Tibial artery (tissue), 4 donors: ENCODE measurements at regions not wholly inside any gene's neighbourhood (a gene's known extent, or its start where the extent isn't known, plus 50 kb on each side); places are given as distances from the start of the nearest gene placed in this dataset.
"Not testable (repeated sequence)": the region's sequence is repeated elsewhere in the genome, so short reads cannot be mapped to it uniquely, and the experiment has no call there.

ENCODE experiments used
- DNase-seq, 2 donors: peaks; one replicate each; pipeline ENCODE4 v3.0.0-alpha.2; 2019
- H3K27ac ChIP-seq, 2 donors: fragments of 200-600 bp; sonication (generic) in 1 of 2; 1 replicate in 1 of 2; 2 replicates in 1 of 2; pipeline ENCODE4 v1.5.1; 2018 to 2019; ENCODE audit warnings: mild to moderate bottlenecking in 1 of 2
- H3K27me3 ChIP-seq, 2 donors: fragments of 200-600 bp; sonication (generic) in 1 of 2; one replicate each; pipeline versions ENCODE4 v1.5.1 to v1.6.0; 2016 to 2019
- H3K36me3 ChIP-seq, 3 donors: fragments of 200-600 bp; sonication (generic) in 2 of 3; one replicate each; pipeline ENCODE4 v1.5.1; 2016 to 2019; ENCODE audit warnings: mild to moderate bottlenecking in 2 of 3
- H3K4me1 ChIP-seq, 4 donors: fragments of 200-600 bp; sonication (generic) in 2 of 4; 1 replicate in 3 of 4; 2 replicates in 1 of 4; pipeline ENCODE4 v1.5.1; 2016 to 2019
- H3K4me3 ChIP-seq, 2 donors: fragments of 200-600 bp; sonication (generic) in 1 of 2; 1 replicate in 1 of 2; 2 replicates in 1 of 2; pipeline ENCODE4 v1.5.1; 2018 to 2019; ENCODE audit warnings: mild to moderate bottlenecking in 2 of 2
- H3K9me3 ChIP-seq, 3 donors: fragments of 200-600 bp; sonication (generic) in 1 of 3; one replicate each; pipeline ENCODE4 v1.5.1; 2016 to 2019
- intact Hi-C: fragments of 100-400 bp; cut with DNase I; formaldehyde crosslinking; loops from one replicate; pipeline ENCODE4 v1.15.0; 2023; ENCODE audit warnings: low total_unique reads

GRCh38 chr6:57898850-57899249 lies 581.4 kb downstream of the PRIM2 start:
- H3K27me3 ChIP-seq, H3K4me3 ChIP-seq, H3K36me3 ChIP-seq, H3K4me1 ChIP-seq, H3K9me3 ChIP-seq, DNase-seq, H3K27ac ChIP-seq, intact Hi-C loops: not testable (repeated sequence)

DNA sequence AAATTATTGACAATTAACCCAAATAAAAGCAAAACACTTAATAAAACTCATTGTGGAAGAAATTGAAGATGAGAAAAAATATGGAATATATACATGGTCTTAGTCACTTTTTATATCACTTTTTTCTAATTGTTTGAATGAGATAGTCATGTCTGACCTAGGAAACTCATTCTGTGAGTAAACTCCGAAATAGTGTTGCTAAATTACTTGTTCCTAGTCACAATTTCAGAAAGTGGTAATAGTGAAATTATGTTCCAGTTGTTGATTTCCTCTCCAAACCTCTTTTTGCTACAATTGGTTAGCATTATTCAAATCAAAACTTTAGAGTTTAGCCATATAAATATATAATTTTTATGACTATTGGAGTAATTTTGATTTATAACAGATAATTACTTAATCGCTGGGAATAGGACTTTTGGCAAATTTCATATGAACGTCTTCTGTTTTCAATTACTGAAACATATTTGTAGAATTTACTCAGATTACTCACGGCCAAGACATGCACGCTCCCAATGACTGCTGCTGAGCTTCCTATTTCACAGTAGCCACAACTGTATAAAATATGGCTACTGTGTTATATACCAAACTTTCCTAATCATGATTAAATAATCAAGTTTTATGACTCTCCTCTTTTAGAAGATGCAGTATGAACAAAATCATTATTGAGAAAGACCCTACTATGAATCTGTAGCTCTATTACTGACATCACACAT lies 583.4 kb downstream of the PRIM2 start:
- H3K4me1 ChIP-seq, H3K36me3 ChIP-seq, intact Hi-C loops, H3K27ac ChIP-seq, H3K9me3 ChIP-seq, H3K27me3 ChIP-seq, H3K4me3 ChIP-seq, DNase-seq: not testable (repeated sequence)

- intact Hi-C loops, H3K36me3 ChIP-seq, H3K4me1 ChIP-seq, H3K4me3 ChIP-seq, H3K9me3 ChIP-seq, DNase-seq, H3K27me3 ChIP-seq, H3K27ac ChIP-seq: not testable (repeated sequence)
Observed at GRCh38 chr6:57901445-57901844, 584.0 kb downstream of the PRIM2 start.

- H3K27me3 ChIP-seq, H3K4me1 ChIP-seq, H3K36me3 ChIP-seq, H3K9me3 ChIP-seq, DNase-seq, H3K4me3 ChIP-seq, intact Hi-C loops, H3K27ac ChIP-seq: not testable (repeated sequence)
Observed at GRCh38 chr6:57904356-57904755, 586.9 kb downstream of the PRIM2 start.

DNA sequence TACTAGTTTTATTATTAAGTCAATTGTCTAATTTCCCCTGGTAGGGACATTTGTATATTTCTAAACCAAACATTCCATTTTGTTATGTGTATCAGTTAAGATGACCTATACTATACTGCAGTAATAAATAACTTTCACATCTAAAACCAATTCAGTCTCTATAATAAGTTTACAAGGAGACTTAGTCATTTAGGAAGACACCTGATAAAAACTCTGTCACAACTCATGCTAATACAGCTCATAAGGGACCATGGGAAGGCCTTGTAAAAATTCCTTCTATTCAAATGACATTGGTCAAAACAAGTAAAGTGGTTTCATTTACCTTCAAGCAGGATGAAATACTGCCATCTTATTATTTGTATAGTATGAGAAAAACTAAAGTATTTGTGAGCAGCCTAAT lies 597.9 kb downstream of the PRIM2 start:
- H3K27me3 ChIP-seq, DNase-seq, H3K9me3 ChIP-seq, intact Hi-C loops, H3K4me1 ChIP-seq, H3K27ac ChIP-seq, H3K4me3 ChIP-seq: not testable (repeated sequence)
- H3K36me3 ChIP-seq = peaks cover 7 to 17% (median 10%) of the 10 kb centered on the region in 3 donors

- intact Hi-C loops, H3K4me3 ChIP-seq, H3K27ac ChIP-seq, H3K9me3 ChIP-seq, H3K27me3 ChIP-seq, H3K4me1 ChIP-seq, DNase-seq: not testable (repeated sequence)
- peaks cover 9 to 15% (median 15%) of the 10 kb centered on the region in 3 donors for H3K36me3 ChIP-seq
Observed at GRCh38 chr6:57942966-57943365, 625.5 kb downstream of the PRIM2 start.

DNA sequence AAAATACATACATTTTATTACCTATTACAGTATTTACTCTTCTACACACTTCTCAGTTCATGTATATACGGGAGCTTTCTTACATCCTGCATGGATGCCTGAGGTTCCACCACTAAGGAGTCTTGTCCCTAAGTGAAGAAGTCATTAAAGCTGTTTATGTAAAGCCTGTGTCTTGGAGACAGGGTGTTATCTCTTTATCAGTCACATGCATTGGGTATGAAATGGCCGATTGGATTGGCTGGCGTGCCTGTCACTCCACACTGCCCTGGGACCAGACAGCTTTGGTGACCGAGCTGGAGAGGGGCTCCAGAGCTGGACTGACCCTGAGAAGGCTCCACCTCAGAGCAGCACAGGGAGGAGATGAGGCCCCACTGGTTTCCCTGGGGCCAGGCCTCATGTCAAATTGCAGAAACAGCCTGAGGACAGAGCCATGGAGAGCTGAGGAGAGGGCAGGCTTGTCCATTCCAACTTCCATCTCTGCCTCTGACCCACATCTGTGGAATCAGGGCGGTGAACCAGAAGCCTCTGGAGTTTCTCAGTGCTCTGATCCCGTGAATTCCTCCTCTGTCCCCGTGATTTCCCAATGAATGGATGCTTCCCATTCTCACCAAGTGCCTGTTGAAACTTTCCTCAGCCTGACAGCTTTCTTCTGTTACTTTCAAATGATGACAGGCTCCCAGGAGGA lies 628.8 kb downstream of the PRIM2 start:
- not testable (repeated sequence) for H3K9me3 ChIP-seq, DNase-seq, H3K4me3 ChIP-seq

DNA sequence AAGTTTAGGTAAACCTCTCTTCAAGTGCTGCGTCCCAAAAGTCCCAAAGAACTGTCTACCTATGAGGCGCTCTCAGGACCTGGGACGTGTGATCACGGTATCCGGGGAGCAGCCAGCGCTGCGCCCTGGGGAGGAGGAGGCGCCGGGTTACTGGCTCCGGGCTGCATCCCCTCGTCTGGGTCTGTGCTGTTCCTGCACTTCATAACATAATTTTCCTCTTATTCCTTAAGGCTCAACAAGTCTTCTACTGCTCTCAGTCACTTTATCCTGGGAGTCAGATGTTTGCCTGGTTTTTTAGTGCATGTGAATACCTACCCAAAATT lies 629.3 kb downstream of the PRIM2 start:
- H3K27ac ChIP-seq, DNase-seq, H3K9me3 ChIP-seq, H3K4me3 ChIP-seq, H3K27me3 ChIP-seq, H3K4me1 ChIP-seq, intact Hi-C loops: not testable (repeated sequence)
- H3K36me3 ChIP-seq = peaks cover 17 to 41% (median 33%) of the 10 kb centered on the region in 3 donors

More for the DNA sequence above, 628.8 kb downstream of the PRIM2 start:
- H3K27ac ChIP-seq, H3K4me1 ChIP-seq, H3K27me3 ChIP-seq, intact Hi-C loops: not testable (repeated sequence)
- H3K36me3 ChIP-seq = peaks cover 17 to 38% (median 32%) of the 10 kb centered on the region in 3 donors

- peaks cover 17 to 41% (median 33%) of the 10 kb centered on the region in 3 donors for H3K36me3 ChIP-seq
- H3K27me3 ChIP-seq, DNase-seq, H3K4me1 ChIP-seq, H3K27ac ChIP-seq, H3K4me3 ChIP-seq, H3K9me3 ChIP-seq, intact Hi-C loops: not testable (repeated sequence)
Observed at GRCh38 chr6:57948481-57948880, 631.1 kb downstream of the PRIM2 start.

- H3K4me3 ChIP-seq, H3K27ac ChIP-seq, H3K9me3 ChIP-seq, H3K27me3 ChIP-seq, intact Hi-C loops, H3K4me1 ChIP-seq, DNase-seq: not testable (repeated sequence)
- H3K36me3 ChIP-seq = peaks cover 17 to 51% (median 33%) of the 10 kb centered on the region in 3 donors
Observed at GRCh38 chr6:57950430-57950829, 633.0 kb downstream of the PRIM2 start.

DNA sequence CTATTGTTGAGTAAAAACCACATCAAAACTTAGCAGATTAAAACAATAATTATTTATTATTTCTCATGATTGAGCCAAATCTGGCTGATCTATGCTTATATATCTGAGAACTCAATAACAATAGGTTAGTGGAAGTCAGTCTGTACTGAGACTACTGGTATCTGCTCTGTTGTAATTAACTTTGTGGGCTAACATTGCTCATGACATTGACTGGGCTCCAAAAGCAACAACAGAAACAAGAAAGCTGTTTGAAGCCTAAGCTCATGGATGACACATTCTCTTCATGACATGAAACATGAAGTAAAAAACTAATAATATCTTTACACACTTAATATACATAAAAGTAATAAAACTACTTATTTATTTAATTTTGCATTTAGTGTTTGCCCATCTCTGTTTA lies 649.3 kb downstream of the PRIM2 start:
- H3K4me3 ChIP-seq, H3K27ac ChIP-seq, intact Hi-C loops, H3K4me1 ChIP-seq, H3K36me3 ChIP-seq, H3K27me3 ChIP-seq, H3K9me3 ChIP-seq, DNase-seq: not testable (repeated sequence)

GRCh38 chr6:57971956-57972355 lies 654.5 kb downstream of the PRIM2 start:
- H3K27me3 ChIP-seq, H3K4me1 ChIP-seq, H3K9me3 ChIP-seq, H3K27ac ChIP-seq, H3K36me3 ChIP-seq, DNase-seq, intact Hi-C loops, H3K4me3 ChIP-seq: not testable (repeated sequence)
